ENCODE measurements at regions not wholly inside any gene's neighbourhood (a gene's known extent, or its start where the extent isn't known, plus 50 kb on each side); places are given as distances from the start of the nearest gene placed in this dataset.

DNA sequence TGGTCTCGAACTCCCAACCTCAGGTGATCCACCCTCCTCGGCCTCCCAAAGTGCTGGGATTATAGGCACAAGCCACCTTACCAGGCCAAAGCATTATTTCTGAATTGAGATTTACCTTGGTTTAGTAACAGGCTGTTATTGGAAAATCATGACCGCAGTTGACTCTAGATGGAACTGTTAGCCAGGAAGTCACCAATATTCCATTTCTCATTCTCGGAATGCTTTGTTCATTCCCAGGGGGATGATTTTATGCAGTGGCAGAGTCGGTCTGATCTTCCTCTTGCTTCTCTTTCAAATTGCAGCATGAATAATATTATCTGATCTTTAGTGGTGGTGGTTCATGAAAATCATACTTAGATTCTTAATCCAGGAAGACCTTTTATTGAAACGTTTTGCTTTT lies 195.5 kb upstream of the MBNL1 start:
- Histone ChIP-seq H3K4me1 (no peaks in the 10 kb centered on the region), H3K4me3 (no peak overlapping the region), H3K9me3 (no peaks in the 10 kb centered on the region), H3K27me3 (no peaks in the 10 kb centered on the region), H3K36me3 (no peaks in the 10 kb centered on the region), H3K27ac (no peak overlapping the region)
- DNase-seq, result no peak
- no peak for ATAC-seq
- no peak for TF ChIP-seq CTCF (IDR thresholded peaks at IDR 0.05)
- intact Hi-C loops (cut with DNase I), result no loop called here

- Histone ChIP-seq H3K4me1 (no peaks in the 10 kb centered on the region), H3K27me3 (no peaks in the 10 kb centered on the region), H3K27ac (no peak overlapping the region), H3K4me3 (no peak overlapping the region), H3K36me3 (no peaks in the 10 kb centered on the region), H3K9me3 (no peaks in the 10 kb centered on the region)
- intact Hi-C loops (cut with DNase I), result no loop called here
- DNase-seq (no peak), ATAC-seq (no peak)
- no peak for TF ChIP-seq CTCF (IDR thresholded peaks at IDR 0.05)
Measured at GRCh38 chr3:152076148-152076547, 192.6 kb upstream of the MBNL1 start.

GRCh38 chr3:152079980-152080379 lies 188.7 kb upstream of the MBNL1 start:
- no peak for ATAC-seq
- H3K9me3 ChIP-seq, result no peaks in the 10 kb centered on the region
- no peak for DNase-seq
- TF ChIP-seq CTCF (IDR thresholded peaks at IDR 0.05), result no peak
- no peaks in the 10 kb centered on the region for H3K36me3 ChIP-seq
- intact Hi-C loops (cut with DNase I), result no loop called here
- no peak overlapping the region for H3K4me3 ChIP-seq
- H3K27ac ChIP-seq, result no peak overlapping the region
- no peaks in the 10 kb centered on the region for H3K27me3 ChIP-seq
- no peaks in the 10 kb centered on the region for H3K4me1 ChIP-seq

DNA sequence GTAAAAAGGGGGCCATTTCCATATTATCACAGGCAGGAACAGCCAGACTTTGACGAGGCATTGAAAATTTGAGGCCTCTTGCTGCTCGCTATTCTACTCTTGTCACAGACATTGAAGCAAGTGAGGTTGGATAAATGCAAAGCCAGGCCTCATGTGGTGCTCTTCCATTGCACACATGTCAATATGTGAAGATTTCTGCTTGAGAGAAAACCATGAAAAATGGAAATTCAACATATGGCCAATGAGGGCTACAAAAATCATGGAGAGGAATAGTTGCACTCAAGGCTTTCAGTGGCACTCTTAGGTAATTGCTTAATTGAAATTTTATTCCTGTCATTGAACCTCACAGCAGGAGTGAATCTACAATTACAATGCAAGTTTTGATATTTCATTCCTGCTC lies 185.6 kb upstream of the MBNL1 start:
- Histone ChIP-seq H3K27ac (no peak overlapping the region), H3K9me3 (no peaks in the 10 kb centered on the region), H3K4me3 (no peak overlapping the region), H3K36me3 (no peaks in the 10 kb centered on the region), H3K27me3 (no peaks in the 10 kb centered on the region), H3K4me1 (no peaks in the 10 kb centered on the region)
- DNase-seq (no peak), ATAC-seq (no peak)
- TF ChIP-seq CTCF (IDR thresholded peaks at IDR 0.05), result no peak
- intact Hi-C loops (cut with DNase I), result no loop called here

GRCh38 chr3:152084441-152085158 lies 184.1 kb upstream of the MBNL1 start:
- ATAC-seq (no peak), DNase-seq (no peak)
- H3K9me3 ChIP-seq, result no peaks in the 10 kb centered on the region
- TF ChIP-seq CTCF (IDR thresholded peaks at IDR 0.05), result no peak
- no peaks in the 10 kb centered on the region for H3K4me1 ChIP-seq
- no peak overlapping the region for H3K4me3 ChIP-seq
- intact Hi-C loops (cut with DNase I), result no loop called here
- no peaks in the 10 kb centered on the region for H3K27me3 ChIP-seq
- H3K27ac ChIP-seq, result no peak overlapping the region
- no peaks in the 10 kb centered on the region for H3K36me3 ChIP-seq

DNA sequence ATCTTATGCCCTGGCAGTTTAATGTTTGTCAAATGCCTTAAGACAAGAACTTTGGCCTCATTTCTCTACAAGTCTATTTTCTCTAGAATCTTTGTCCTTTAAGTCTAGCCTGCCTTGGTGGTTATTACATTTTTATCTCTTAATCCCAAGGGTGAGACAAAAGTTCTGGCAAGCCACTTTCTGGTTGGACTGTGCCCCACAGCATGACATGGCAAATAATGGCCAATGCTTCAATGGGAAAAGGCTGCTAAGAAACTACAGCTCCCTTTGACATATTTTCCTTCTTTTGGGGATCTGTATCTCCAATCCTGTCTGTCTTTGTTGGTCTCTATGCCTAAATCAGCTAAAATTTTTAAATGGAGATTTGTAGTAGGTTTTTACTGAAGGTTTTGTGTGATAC lies 181.6 kb upstream of the MBNL1 start:
- H3K36me3 ChIP-seq, result no peaks in the 10 kb centered on the region
- intact Hi-C loops (cut with DNase I), result no loop called here
- TF ChIP-seq CTCF (IDR thresholded peaks at IDR 0.05), result no peak
- H3K27ac ChIP-seq, result no peak overlapping the region
- H3K9me3 ChIP-seq, result no peaks in the 10 kb centered on the region
- H3K4me1 ChIP-seq, result no peaks in the 10 kb centered on the region
- no peak overlapping the region for H3K4me3 ChIP-seq
- H3K27me3 ChIP-seq, result no peaks in the 10 kb centered on the region
- DNase-seq, result no peak
- ATAC-seq, result no peak

All from upper lobe of right lung (tissue), 1 donor.